PC-3 (cell line): ENCODE measurements at regions not wholly inside any gene's neighbourhood (a gene's known extent, or its start where the extent isn't known, plus 50 kb on each side); places are given as distances from the start of the nearest gene placed in this dataset.

Source experiments
- EZH2phosphoT487 ChIP-seq: fragments of 300-600 bp; sonication (generic); IDR thresholded peaks from 2 replicates; pipeline ENCODE4 v1.6.1; 2018; ENCODE audit warnings: mild to moderate bottlenecking, antibody characterized with exemption, low read length, borderline replicate concordance
- TF ChIP-seq, protein P1 (sequence below): fragments of 300-600 bp; sonication (generic); conservative IDR thresholded peaks from 2 replicates; pipeline ENCODE4 v1.5.1; 2017; ENCODE audit warnings: antibody characterized with exemption, low read depth, mild to moderate bottlenecking, low read length

DNA sequence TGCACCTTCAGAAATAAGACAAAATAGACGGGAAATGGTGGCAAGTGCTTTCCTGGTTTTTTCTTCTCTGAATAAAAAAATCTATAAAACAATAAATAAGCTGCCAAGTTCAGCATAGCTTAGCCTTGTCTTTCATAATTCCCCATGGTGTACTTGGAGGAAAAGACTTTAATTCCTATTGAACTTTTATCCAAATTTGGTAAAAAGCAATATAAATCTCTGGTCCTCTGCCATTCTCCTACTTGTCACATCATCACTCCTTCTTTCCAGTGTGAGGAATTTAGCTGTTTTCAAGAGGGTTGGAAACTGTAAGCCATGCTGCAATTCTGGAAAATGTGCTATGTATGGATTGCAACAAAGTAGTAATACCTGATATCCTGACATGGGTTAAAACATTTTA is 551.8 kb upstream of the KIF2B start:
- TF ChIP-seq, protein P1, sequence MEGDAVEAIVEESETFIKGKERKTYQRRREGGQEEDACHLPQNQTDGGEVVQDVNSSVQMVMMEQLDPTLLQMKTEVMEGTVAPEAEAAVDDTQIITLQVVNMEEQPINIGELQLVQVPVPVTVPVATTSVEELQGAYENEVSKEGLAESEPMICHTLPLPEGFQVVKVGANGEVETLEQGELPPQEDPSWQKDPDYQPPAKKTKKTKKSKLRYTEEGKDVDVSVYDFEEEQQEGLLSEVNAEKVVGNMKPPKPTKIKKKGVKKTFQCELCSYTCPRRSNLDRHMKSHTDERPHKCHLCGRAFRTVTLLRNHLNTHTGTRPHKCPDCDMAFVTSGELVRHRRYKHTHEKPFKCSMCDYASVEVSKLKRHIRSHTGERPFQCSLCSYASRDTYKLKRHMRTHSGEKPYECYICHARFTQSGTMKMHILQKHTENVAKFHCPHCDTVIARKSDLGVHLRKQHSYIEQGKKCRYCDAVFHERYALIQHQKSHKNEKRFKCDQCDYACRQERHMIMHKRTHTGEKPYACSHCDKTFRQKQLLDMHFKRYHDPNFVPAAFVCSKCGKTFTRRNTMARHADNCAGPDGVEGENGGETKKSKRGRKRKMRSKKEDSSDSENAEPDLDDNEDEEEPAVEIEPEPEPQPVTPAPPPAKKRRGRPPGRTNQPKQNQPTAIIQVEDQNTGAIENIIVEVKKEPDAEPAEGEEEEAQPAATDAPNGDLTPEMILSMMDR, result no peak
- no peak for TF ChIP-seq EZH2phosphoT487
